ENCODE measurements at regions not wholly inside any gene's neighbourhood (a gene's known extent, or its start where the extent isn't known, plus 50 kb on each side); places are given as distances from the start of the nearest gene placed in this dataset.
"Not testable (repeated sequence)": the region's sequence is repeated elsewhere in the genome, so short reads cannot be mapped to it uniquely, and the experiment has no call there.

- no peak overlapping the region for H3K27ac Mint-ChIP-seq
- no peak overlapping the region for H3K4me3 Mint-ChIP-seq
- H3K9me3 Mint-ChIP-seq: peaks cover 10% of the 10 kb centered on the region
- H3K4me1 Mint-ChIP-seq (ENCODE audit: low read depth): peaks cover 30% of the 10 kb centered on the region
- peaks cover 2% of the 10 kb centered on the region for H3K27me3 Mint-ChIP-seq
- peaks cover 6% of the 10 kb centered on the region for H3K36me3 Mint-ChIP-seq (ENCODE audit: low read depth)
Observed at GRCh38 chr2:763766-764525, 86.7 kb upstream of the TMEM18 start.

DNA sequence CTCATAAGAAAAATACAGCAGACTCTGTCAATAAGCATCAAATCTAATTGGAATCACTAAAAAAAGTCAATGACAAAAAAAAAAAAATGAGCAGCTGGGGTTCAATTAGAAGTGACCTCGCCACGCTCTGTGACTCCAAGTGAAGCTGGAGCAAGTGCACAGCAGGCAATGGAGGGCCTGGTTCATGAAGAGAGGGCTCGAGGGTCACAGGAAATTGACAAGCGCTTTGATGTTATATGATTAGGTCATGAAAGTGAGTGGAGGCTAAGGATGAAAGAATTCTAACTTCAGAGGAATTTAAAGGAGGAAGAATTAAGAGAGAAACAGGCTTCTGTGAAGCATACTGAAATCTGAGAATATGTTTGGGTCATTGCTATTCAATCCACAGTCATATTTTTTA is 85.4 kb upstream of the TMEM18 start:
- Mint-ChIP-seq H3K36me3 (ENCODE audit: low read depth) (no peaks in the 10 kb centered on the region), H3K27ac (no peak overlapping the region), H3K4me1 (ENCODE audit: low read depth) (peaks cover 22% of the 10 kb centered on the region), H3K9me3 (no peaks in the 10 kb centered on the region), H3K4me3 (no peak overlapping the region), H3K27me3 (no peaks in the 10 kb centered on the region)

- Mint-ChIP-seq H3K27me3 (peaks cover 7% of the 10 kb centered on the region), H3K27ac (no peak overlapping the region), H3K4me3 (no peak overlapping the region), H3K9me3 (no peaks in the 10 kb centered on the region), H3K4me1 (ENCODE audit: low read depth) (peaks cover 9% of the 10 kb centered on the region), H3K36me3 (ENCODE audit: low read depth) (no peaks in the 10 kb centered on the region)
Observed at GRCh38 chr2:761384-761783, 84.2 kb upstream of the TMEM18 start.

DNA sequence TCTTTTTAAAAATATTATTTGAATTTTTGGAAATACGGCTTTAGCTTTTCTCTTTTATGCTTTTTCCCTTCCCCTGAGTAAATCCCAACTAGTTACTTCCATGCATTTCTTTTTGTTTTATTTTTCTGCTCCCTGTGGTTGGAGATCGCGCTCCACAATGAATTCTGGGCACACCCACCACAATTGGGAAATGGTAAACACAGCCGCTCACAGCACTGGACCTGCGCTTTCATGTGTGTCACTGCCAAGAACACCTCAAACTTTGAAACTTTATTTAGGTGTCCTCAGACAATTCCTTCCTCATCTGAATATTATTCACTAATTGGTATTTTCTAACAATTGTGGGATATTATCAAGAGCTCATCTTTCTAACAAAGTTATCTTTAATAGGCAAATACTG is 82.8 kb upstream of the TMEM18 start:
- H3K27me3 Mint-ChIP-seq: peaks cover 9% of the 10 kb centered on the region
- H3K4me3 Mint-ChIP-seq: no peak overlapping the region
- peaks cover 5% of the 10 kb centered on the region for H3K4me1 Mint-ChIP-seq (ENCODE audit: low read depth)
- H3K27ac Mint-ChIP-seq: no peak overlapping the region
- H3K9me3 Mint-ChIP-seq: no peaks in the 10 kb centered on the region
- H3K36me3 Mint-ChIP-seq (ENCODE audit: low read depth): no peaks in the 10 kb centered on the region

- no peak overlapping the region for H3K27ac Mint-ChIP-seq
- H3K4me1 Mint-ChIP-seq (ENCODE audit: low read depth): peaks cover 5% of the 10 kb centered on the region
- no peaks in the 10 kb centered on the region for H3K9me3 Mint-ChIP-seq
- no peak overlapping the region for H3K4me3 Mint-ChIP-seq
- H3K27me3 Mint-ChIP-seq: peaks cover 14% of the 10 kb centered on the region
- no peaks in the 10 kb centered on the region for H3K36me3 Mint-ChIP-seq (ENCODE audit: low read depth)
Observed at GRCh38 chr2:758073-758820, 81.0 kb upstream of the TMEM18 start.

- H3K27ac Mint-ChIP-seq: no peak overlapping the region
- no peaks in the 10 kb centered on the region for H3K9me3 Mint-ChIP-seq
- H3K36me3 Mint-ChIP-seq (ENCODE audit: low read depth): no peaks in the 10 kb centered on the region
- peaks cover 24% of the 10 kb centered on the region for H3K27me3 Mint-ChIP-seq
- H3K4me1 Mint-ChIP-seq (ENCODE audit: low read depth): no peaks in the 10 kb centered on the region
- H3K4me3 Mint-ChIP-seq: no peak overlapping the region
Observed at GRCh38 chr2:753123-753522, 75.9 kb upstream of the TMEM18 start.

GRCh38 chr2:751474-751873 is 74.3 kb upstream of the TMEM18 start:
- Mint-ChIP-seq H3K4me1 (ENCODE audit: low read depth) (no peaks in the 10 kb centered on the region), H3K27ac (no peak overlapping the region), H3K9me3 (peaks cover 5% of the 10 kb centered on the region), H3K36me3 (ENCODE audit: low read depth) (no peaks in the 10 kb centered on the region), H3K27me3 (peaks cover 17% of the 10 kb centered on the region), H3K4me3 (no peak overlapping the region)

DNA sequence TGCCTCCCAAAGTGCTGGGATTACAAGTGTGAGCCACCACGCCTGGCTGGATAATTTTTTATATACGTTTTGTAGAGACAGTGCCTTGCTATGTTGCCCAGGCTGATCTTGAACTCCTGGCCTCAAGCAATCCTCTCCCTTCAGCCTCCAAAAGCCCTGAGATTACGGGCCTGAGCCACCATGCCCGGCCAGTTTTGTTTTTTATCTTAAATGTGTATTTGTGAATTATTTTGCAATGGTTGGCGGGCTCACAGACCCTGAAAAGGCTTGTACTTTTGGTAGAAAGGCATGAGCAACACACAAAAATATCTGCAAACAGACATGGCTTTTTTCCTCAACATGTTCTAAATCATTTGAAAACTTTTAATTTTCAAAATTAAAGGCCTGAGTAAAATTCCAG is 73.4 kb upstream of the TMEM18 start:
- Mint-ChIP-seq H3K27me3 (peaks cover 17% of the 10 kb centered on the region), H3K36me3 (ENCODE audit: low read depth) (no peaks in the 10 kb centered on the region), H3K4me3 (no peak overlapping the region), H3K9me3 (peaks cover 5% of the 10 kb centered on the region), H3K4me1 (ENCODE audit: low read depth) (no peaks in the 10 kb centered on the region), H3K27ac (no peak overlapping the region)

- H3K36me3 Mint-ChIP-seq (ENCODE audit: low read depth): no peaks in the 10 kb centered on the region
- no peak overlapping the region for H3K4me3 Mint-ChIP-seq
- H3K9me3 Mint-ChIP-seq: peaks cover 9% of the 10 kb centered on the region
- no peak overlapping the region for H3K27ac Mint-ChIP-seq
- H3K4me1 Mint-ChIP-seq (ENCODE audit: low read depth): no peaks in the 10 kb centered on the region
- H3K27me3 Mint-ChIP-seq: peaks cover 15% of the 10 kb centered on the region
Observed at GRCh38 chr2:747762-748351, 70.7 kb upstream of the TMEM18 start.

GRCh38 chr2:746697-747096 is 69.5 kb upstream of the TMEM18 start:
- no peak overlapping the region for H3K27ac Mint-ChIP-seq
- H3K4me1 Mint-ChIP-seq (ENCODE audit: low read depth): no peaks in the 10 kb centered on the region
- H3K27me3 Mint-ChIP-seq: peaks cover 8% of the 10 kb centered on the region
- H3K36me3 Mint-ChIP-seq (ENCODE audit: low read depth): no peaks in the 10 kb centered on the region
- H3K9me3 Mint-ChIP-seq: peaks cover 9% of the 10 kb centered on the region
- H3K4me3 Mint-ChIP-seq: no peak overlapping the region

- Mint-ChIP-seq H3K4me1 (ENCODE audit: low read depth) (peaks cover 6% of the 10 kb centered on the region), H3K36me3 (ENCODE audit: low read depth) (no peaks in the 10 kb centered on the region), H3K9me3 (peaks cover 9% of the 10 kb centered on the region), H3K27me3 (peaks cover 12% of the 10 kb centered on the region), H3K27ac (no peak overlapping the region), H3K4me3 (no peak overlapping the region)
Observed at GRCh38 chr2:744088-744487, 66.9 kb upstream of the TMEM18 start.

- Mint-ChIP-seq H3K27me3 (peaks cover 12% of the 10 kb centered on the region), H3K36me3 (ENCODE audit: low read depth) (no peaks in the 10 kb centered on the region), H3K9me3 (peaks cover 4% of the 10 kb centered on the region), H3K4me1 (ENCODE audit: low read depth) (peaks cover 6% of the 10 kb centered on the region), H3K27ac (no peak overlapping the region), H3K4me3 (no peak overlapping the region)
Observed at GRCh38 chr2:742221-742620, 65.0 kb upstream of the TMEM18 start.

DNA sequence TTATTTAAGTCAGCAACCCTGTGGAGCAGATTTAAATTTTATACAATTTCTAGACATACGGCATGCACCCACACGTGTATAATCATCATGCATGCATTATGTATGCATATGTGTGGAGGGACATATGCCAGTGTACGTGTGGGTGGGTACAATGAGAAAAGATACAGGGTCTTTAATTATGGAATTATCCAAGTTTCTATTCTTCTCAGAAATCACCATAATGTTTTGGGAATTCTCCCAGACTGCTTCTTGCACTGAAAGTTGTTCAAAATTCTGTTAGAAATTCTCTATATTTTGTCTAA is 63.9 kb upstream of the TMEM18 start:
- peaks cover 4% of the 10 kb centered on the region for H3K9me3 Mint-ChIP-seq
- no peak overlapping the region for H3K27ac Mint-ChIP-seq
- H3K4me1 Mint-ChIP-seq (ENCODE audit: low read depth): peaks cover 6% of the 10 kb centered on the region
- no peaks in the 10 kb centered on the region for H3K36me3 Mint-ChIP-seq (ENCODE audit: low read depth)
- peaks cover 12% of the 10 kb centered on the region for H3K27me3 Mint-ChIP-seq
- H3K4me3 Mint-ChIP-seq: peak overlapping the region; percentile 79

- not testable (repeated sequence) for H3K9me3 Mint-ChIP-seq; H3K27ac Mint-ChIP-seq; H3K4me1 Mint-ChIP-seq (ENCODE audit: low read depth); H3K36me3 Mint-ChIP-seq (ENCODE audit: low read depth)
- Mint-ChIP-seq H3K27me3 (peaks cover 12% of the 10 kb centered on the region), H3K4me3 (peak overlapping the region; percentile 79)
Observed at GRCh38 chr2:740322-741194, 63.4 kb upstream of the TMEM18 start.

GRCh38 chr2:739864-740321 is 62.7 kb upstream of the TMEM18 start:
- H3K4me1 Mint-ChIP-seq (ENCODE audit: low read depth); H3K9me3 Mint-ChIP-seq; H3K36me3 Mint-ChIP-seq (ENCODE audit: low read depth); H3K27me3 Mint-ChIP-seq; H3K27ac Mint-ChIP-seq: not testable (repeated sequence)
- peak overlapping the region; percentile 79 for H3K4me3 Mint-ChIP-seq

Measured in stimulated activated naive CD8-positive, alpha-beta T cell treated with anti-CD3 and anti-CD28 coated beads, Interleukin-15, Interleukin-2, amounts not matched to agents 100 ng/mL and 50 ng/mL, for 24 hours (primary cell).